ENCODE measurements at regions not wholly inside any gene's neighbourhood (a gene's known extent, or its start where the extent isn't known, plus 50 kb on each side); places are given as distances from the start of the nearest gene placed in this dataset.

DNA sequence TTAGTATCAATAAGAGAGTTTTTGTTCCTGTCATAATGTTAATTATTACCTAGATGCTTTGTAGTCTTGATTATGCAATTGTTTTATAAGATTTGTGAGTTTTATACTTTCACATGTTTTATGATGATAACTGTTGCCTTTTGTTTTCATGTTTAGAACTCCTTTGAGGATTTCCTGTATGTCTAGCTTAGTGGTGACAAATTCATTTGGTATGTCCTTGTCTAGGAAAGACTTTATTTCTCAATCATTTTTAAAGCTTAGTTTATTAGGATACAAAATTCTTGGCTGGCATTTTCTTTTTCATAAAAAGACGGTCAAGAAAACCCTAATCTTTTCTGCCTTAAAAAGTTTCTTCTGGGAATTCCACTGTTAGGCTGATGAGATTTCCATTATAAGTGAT, 849.9 kb upstream of the EYS start:
- Histone ChIP-seq H4K20me1 (replicated peaks; ENCODE audit: control insufficient read depth, insufficient read depth, low read length) (no peaks in the 10 kb centered on the region), H3K4me1 (replicated peaks in 1 of 2; ENCODE audit: control insufficient read depth in 2 of 2, insufficient read depth in 2 of 2, low read length in 2 of 2) (no peaks in the 10 kb centered on the region), H3K9ac (ENCODE audit: insufficient read depth in 1 of 2, low read depth in 2 of 2, low read length in 2 of 2) (no peak overlapping the region), H3K27me3 (ENCODE audit: control insufficient read depth in 2 of 2, insufficient read depth in 2 of 2, low read length in 2 of 2) (no peaks in the 10 kb centered on the region), H3K4me2 (ENCODE audit: insufficient read depth, low read length) (no peak overlapping the region), H3K4me3 (no peak overlapping the region), H3K27ac (ENCODE audit: extremely low read depth, low read depth, low read length) (no peak overlapping the region), H3K9me3 (replicated peaks; ENCODE audit: control insufficient read depth, insufficient read depth, low read depth, low read length) (0 out of 2 replicates have a peak, but pooled peaks cover 1% of the 10 kb centered on the region), H3K79me2 (ENCODE audit: control insufficient read depth, insufficient read depth, low read length) (no peaks in the 10 kb centered on the region), H3K9me1 (ENCODE audit: control insufficient read depth, insufficient read depth, low read length) (no peaks in the 10 kb centered on the region), H3K36me3 (ENCODE audit: control insufficient read depth, insufficient read depth, low read length) (no peaks in the 10 kb centered on the region), H2AFZ (ENCODE audit: low read depth, low read length) (no peak overlapping the region)
- intact Hi-C loops (cut with micrococcal nuclease) = no loop called here
- POLR2A ChIA-PET = no interaction called here
- in situ Hi-C loops (cut with MboI) = no loop called here
- BruUV-seq (replicated peaks) = no TSS peak
- no peak for ATAC-seq
- DNase-seq (ENCODE audit: extremely low read depth in 1 of 4, low spot score in 3 of 4) = no peak
- TF ChIP-seq ZBED1 (IDR thresholded peaks at IDR 0.05) (no peak), CCNT2 (IDR thresholded peaks at IDR 0.05; ENCODE audit: borderline replicate concordance, extremely low read depth, insufficient read length, low read depth, low read length) (no peak), RBM39 (optimal IDR thresholded peaks at IDR 0.05; ENCODE audit: low read depth, low read length) (no peak), POLR3G (IDR thresholded peaks at IDR 0.05; ENCODE audit: extremely low read depth, insufficient read length, insufficient replicate concordance) (no peak), ZFPM2 (CRISPR knock-in tag; IDR thresholded peaks at IDR 0.05) (no peak), FOXM1 (IDR thresholded peaks at IDR 0.05; ENCODE audit: low read depth) (no peak), FOXM1 (CRISPR knock-in tag; IDR thresholded peaks at IDR 0.05; ENCODE audit: low read depth) (no peak), TSC22D4 (tag; IDR thresholded peaks at IDR 0.05) (no peak), CHCHD3 (CRISPR knock-in tag; IDR thresholded peaks at IDR 0.05) (no peak), STAT5B (CRISPR knock-in tag; IDR thresholded peaks at IDR 0.05) (no peak), POLR2B (IDR thresholded peaks at IDR 0.05; ENCODE audit: low read depth, partially characterized antibody) (no peak), KAT8 (IDR thresholded peaks at IDR 0.05; ENCODE audit: low read depth) (no peak)
- TF ChIP-seq, protein P1, sequence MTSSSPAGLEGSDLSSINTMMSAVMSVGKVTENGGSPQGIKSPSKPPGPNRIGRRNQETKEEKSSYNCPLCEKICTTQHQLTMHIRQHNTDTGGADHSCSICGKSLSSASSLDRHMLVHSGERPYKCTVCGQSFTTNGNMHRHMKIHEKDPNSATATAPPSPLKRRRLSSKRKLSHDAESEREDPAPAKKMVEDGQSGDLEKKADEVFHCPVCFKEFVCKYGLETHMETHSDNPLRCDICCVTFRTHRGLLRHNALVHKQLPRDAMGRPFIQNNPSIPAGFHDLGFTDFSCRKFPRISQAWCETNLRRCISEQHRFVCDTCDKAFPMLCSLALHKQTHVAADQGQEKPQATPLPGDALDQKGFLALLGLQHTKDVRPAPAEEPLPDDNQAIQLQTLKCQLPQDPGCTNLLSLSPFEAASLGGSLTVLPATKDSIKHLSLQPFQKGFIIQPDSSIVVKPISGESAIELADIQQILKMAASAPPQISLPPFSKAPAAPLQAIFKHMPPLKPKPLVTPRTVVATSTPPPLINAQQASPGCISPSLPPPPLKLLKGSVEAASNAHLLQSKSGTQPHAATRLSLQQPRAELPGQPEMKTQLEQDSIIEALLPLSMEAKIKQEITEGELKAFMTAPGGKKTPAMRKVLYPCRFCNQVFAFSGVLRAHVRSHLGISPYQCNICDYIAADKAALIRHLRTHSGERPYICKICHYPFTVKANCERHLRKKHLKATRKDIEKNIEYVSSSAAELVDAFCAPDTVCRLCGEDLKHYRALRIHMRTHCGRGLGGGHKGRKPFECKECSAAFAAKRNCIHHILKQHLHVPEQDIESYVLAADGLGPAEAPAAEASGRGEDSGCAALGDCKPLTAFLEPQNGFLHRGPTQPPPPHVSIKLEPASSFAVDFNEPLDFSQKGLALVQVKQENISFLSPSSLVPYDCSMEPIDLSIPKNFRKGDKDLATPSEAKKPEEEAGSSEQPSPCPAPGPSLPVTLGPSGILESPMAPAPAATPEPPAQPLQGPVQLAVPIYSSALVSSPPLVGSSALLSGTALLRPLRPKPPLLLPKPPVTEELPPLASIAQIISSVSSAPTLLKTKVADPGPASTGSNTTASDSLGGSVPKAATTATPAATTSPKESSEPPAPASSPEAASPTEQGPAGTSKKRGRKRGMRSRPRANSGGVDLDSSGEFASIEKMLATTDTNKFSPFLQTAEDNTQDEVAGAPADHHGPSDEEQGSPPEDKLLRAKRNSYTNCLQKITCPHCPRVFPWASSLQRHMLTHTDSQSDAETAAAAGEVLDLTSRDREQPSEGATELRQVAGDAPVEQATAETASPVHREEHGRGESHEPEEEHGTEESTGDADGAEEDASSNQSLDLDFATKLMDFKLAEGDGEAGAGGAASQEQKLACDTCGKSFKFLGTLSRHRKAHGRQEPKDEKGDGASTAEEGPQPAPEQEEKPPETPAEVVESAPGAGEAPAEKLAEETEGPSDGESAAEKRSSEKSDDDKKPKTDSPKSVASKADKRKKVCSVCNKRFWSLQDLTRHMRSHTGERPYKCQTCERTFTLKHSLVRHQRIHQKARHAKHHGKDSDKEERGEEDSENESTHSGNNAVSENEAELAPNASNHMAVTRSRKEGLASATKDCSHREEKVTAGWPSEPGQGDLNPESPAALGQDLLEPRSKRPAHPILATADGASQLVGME (CRISPR knock-in tag; IDR thresholded peaks at IDR 0.05) = no peak
- FAIRE-seq = no peak
- CTCF ChIA-PET (ENCODE audit: low intra/inter-chr PET ratio) = no interaction called here
- WGBS (ENCODE audit: insufficient coverage, low coverage, missing lambda C conversion rate) = 0% methylated on average over 1 of the region's 1 CpG

All from K562 (cell line).